Astrocyte of the cerebellum (primary cell): ENCODE measurements at regions not wholly inside any gene's neighbourhood (a gene's known extent, or its start where the extent isn't known, plus 50 kb on each side); places are given as distances from the start of the nearest gene placed in this dataset.

Source experiments
- DNase-seq: peaks from one replicate; pipeline ENCODE4 v3.0.0-alpha.2; 2011; ENCODE audit warnings: low read depth
- H3K4me3 ChIP-seq: 2 replicates; pipeline ENCODE4 v1.5.1; 2011; ENCODE audit warnings: mild to moderate bottlenecking, low read depth, low read length, moderate library complexity
- in situ Hi-C: cut with HindIII; loops from 2 replicates; pipeline ENCODE4 v1.10.0; 2017; ENCODE audit warnings: low sequenced_read_pairs
- TF ChIP-seq, protein P1 (sequence below): IDR thresholded peaks from 2 replicates; pipeline ENCODE4 v1.5.1; 2012; ENCODE audit warnings: low read length, low read depth, moderate library complexity, mild to moderate bottlenecking; ENCODE audit errors: missing control alignments

DNA sequence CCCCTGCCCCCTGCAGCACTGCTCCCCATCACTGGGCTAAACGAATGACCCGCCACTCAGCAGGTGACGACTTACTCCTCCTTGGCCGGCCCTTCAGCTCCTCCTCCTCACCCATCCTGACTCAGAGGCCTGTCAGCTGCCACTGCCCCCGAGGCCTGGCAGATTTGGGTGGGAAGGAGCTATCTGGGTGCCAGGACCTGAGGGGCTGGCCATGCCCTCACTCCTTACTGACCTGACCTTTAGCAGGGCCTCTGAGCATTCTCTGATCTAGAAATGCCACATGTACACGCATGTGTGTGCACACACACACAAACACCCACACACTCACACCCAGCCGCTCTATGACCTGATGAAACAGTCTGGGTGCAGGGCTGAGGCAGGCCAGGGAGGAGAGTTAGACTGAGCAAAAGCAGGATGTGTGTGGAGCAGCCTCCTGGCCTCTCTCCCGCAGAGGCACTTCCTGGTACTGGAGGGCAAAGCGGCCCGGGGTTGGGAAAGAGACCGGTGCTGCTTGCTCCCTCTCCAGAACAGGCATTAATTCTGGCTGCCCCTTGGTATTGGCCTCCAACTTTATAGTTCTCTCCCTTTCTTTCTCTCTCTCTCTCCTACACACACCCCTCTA lies 68.0 kb downstream of the ZFP36L2 start:
- no peak for DNase-seq
- H3K4me3 ChIP-seq = no peak overlapping the region
- in situ Hi-C loops = no loop called here
- TF ChIP-seq, protein P1, sequence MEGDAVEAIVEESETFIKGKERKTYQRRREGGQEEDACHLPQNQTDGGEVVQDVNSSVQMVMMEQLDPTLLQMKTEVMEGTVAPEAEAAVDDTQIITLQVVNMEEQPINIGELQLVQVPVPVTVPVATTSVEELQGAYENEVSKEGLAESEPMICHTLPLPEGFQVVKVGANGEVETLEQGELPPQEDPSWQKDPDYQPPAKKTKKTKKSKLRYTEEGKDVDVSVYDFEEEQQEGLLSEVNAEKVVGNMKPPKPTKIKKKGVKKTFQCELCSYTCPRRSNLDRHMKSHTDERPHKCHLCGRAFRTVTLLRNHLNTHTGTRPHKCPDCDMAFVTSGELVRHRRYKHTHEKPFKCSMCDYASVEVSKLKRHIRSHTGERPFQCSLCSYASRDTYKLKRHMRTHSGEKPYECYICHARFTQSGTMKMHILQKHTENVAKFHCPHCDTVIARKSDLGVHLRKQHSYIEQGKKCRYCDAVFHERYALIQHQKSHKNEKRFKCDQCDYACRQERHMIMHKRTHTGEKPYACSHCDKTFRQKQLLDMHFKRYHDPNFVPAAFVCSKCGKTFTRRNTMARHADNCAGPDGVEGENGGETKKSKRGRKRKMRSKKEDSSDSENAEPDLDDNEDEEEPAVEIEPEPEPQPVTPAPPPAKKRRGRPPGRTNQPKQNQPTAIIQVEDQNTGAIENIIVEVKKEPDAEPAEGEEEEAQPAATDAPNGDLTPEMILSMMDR = no peak

- TF ChIP-seq, protein P1 = no peak
- H3K4me3 ChIP-seq = no peak overlapping the region
- in situ Hi-C loops = no loop called here
- no peak for DNase-seq
Observed at GRCh38 chr2:43157506-43158246, 68.7 kb downstream of the ZFP36L2 start.

DNA sequence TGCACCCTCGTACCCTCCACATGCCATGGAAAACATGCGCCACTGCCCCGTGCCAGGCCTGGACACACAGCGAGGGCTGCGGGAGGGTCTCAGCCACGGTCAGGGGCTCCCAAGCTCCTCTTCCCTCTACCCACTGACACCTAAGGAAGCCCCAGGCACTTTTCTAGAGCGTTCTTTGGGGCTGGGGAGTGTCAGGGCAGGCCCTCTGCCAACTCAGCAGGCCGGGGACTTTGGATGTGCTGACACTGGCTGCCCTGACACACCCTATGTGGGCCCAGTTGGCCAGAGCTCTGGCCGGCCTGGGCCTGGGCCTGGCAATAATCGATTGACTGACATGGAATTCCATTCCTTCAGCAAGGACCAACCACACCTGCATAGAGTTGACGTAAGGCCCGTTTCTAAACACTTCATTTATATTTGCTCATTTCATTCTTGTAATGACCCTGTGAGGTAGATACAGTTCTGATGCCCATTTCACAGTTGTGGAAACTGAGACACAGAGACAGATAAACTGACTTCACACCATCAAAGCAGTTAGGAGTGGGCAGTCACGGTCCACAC lies 70.5 kb downstream of the ZFP36L2 start:
- in situ Hi-C loops = no loop called here
- no peak overlapping the region for H3K4me3 ChIP-seq
- no peak for DNase-seq

DNA sequence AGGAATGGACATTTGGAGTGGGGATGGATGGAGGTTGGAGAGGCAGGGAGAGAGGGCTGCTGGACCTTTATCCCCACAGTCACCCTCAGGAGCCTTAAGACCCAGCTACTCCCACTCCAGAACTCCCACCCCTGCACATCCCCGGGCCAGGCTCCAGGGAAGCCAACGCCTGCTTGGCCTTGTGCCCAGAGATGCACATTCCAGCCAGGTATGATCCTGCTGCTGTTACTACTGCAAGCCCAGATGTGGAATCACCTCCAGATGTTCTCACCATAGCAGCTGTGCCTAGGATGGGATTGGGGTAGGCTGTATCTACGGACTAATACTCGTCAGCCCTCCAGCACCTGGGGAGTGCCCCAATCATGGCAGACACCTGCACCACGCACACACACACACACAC lies 71.7 kb downstream of the ZFP36L2 start:
- H3K4me3 ChIP-seq = no peak overlapping the region
- no peak for DNase-seq
- TF ChIP-seq, protein P1 = no peak
- in situ Hi-C loops = no loop called here

More for the DNA sequence above, 70.5 kb downstream of the ZFP36L2 start:
- TF ChIP-seq, protein P1 = no peak

DNA sequence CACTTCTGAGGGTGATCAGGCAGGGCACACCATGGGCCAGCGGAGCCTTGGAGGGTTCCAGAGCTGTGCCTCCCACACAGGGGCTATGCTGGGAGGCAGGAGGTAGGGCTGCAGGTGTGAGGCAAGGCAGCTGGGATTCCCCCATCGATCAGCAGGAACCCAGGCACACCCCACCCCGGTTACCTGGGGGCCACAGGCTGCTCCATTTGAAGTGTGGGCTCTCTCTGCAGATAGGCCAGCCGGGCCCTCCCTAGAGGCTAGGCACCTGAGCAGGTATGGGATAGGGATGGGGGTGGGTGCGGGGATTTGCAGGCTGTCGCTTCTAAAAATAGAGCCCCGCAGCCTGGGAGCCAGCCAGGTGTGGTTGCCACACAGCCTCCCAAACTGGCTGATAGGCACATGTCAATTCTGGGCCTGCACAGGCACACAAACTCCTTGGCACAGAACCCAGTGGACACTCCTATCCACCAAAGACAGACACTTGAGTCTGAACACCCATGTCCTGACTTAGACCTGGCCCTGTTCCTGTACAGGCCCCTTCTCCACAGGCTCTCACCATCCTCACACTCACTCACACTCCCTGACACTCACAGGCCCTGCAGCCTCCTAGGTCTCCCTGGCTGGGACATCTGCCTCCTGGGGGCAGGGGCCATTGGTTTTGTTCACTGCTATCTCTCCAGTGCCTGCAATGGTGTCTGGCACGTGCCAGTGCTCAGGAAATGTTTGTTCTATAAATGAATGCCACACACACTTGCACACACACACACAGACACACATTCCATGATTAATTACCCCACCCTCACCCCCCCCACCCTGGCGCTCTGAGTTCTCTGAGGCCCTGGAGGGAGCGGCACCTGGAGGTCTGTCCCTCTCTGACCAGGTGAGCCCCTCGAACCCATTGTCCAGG lies 73.4 kb downstream of the ZFP36L2 start:
- DNase-seq = no peak
- in situ Hi-C loops = no loop called here
- H3K4me3 ChIP-seq = no peak overlapping the region
- TF ChIP-seq, protein P1 = no peak

- DNase-seq = no peak
- H3K4me3 ChIP-seq = no peak overlapping the region
- in situ Hi-C loops = no loop called here
- TF ChIP-seq, protein P1 = no peak
Observed at GRCh38 chr2:43152186-43152585, 74.2 kb downstream of the ZFP36L2 start.
